K562 (cell line): ENCODE measurements at regions not wholly inside any gene's neighbourhood (a gene's known extent, or its start where the extent isn't known, plus 50 kb on each side); places are given as distances from the start of the nearest gene placed in this dataset.

Experiments used
- ATAC-seq: fragments of 200-7000 bp; cut with Tn5 transposase; 3 replicates; pipeline ENCODE4 v1.9.1; 2020; ENCODE audit warnings: moderate library complexity
- BruUV-seq: library from RNA; stranded (reverse); fragments of 400-500 nt; replicated peaks from 2 replicates; lab custom pipeline; 2021; lab: Mats Ljungman, UMichigan
- CTCF ChIA-PET: fragments of 300-600 bp; formaldehyde crosslinking; extraction: SDS; loops from one replicate; lab custom pipeline; 2021; ENCODE audit warnings: low intra/inter-chr PET ratio; lab: Yijun Ruan, JAX
- POLR2A ChIA-PET: fragments of 300-600, 350-650 bp; sonication (Branson Sonifier 250); formaldehyde crosslinking; extraction: SDS; loops from one replicate; lab custom pipeline; 2021; ENCODE audit warnings: antibody characterized with exemption, inconsistent platforms; lab: Yijun Ruan, JAX
- DNase-seq, 4 experiments: peaks; one replicate each; pipeline versions ENCODE4 v3.0.0 to v3.0.0-alpha.2; 2011 to 2018; ENCODE audit warnings: low spot score in 3 of 4, mixed read lengths in 3 of 4; ENCODE audit errors: extremely low read depth in 1 of 4
- FAIRE-seq: peaks from 2 replicates; lab custom pipeline; 2011; peaks lifted over from hg19 to GRCh38; lab: Jason Lieb, UNC
- H2AFZ ChIP-seq: 2 replicates; pipeline ENCODE4 v1.6.0; 2011; ENCODE audit warnings: low read depth, low read length, control low read depth, inconsistent platforms
- H3K27ac ChIP-seq: fragments of 200-600 bp; 3 replicates; pipeline ENCODE4 v1.8.0; 2011; ENCODE audit warnings: low read depth, mild to moderate bottlenecking, control low read depth, inconsistent platforms, low read length, moderate library complexity, mixed read lengths; ENCODE audit errors: extremely low read depth
- H3K27me3 ChIP-seq, 2 experiments: fragments of 300-600 bp in 1 of 2; 2 replicates in 1 of 2; 3 replicates in 1 of 2; pipeline versions ENCODE4 v1.6.0 to v1.8.0; 2011; ENCODE audit warnings: inconsistent platforms in 2 of 2, low read length in 2 of 2, mild to moderate bottlenecking in 1 of 2, mixed read lengths in 1 of 2, moderate library complexity in 1 of 2; ENCODE audit not compliant: control insufficient read depth in 2 of 2, insufficient read depth in 2 of 2
- H3K36me3 ChIP-seq: fragments of 300-600 bp; 3 replicates; pipeline ENCODE4 v1.8.0; 2011; ENCODE audit warnings: mild to moderate bottlenecking, low read length, inconsistent platforms; ENCODE audit not compliant: control insufficient read depth, insufficient read depth
- H3K4me1 ChIP-seq, 2 experiments: fragments of 200-600 bp in 1 of 2; replicated peaks in 1 of 2; 2 replicates in 1 of 2; 3 replicates in 1 of 2; pipeline versions ENCODE4 v1.5.1 to v1.8.0; 2011; ENCODE audit warnings: inconsistent platforms in 2 of 2, low read length in 2 of 2, mild to moderate bottlenecking in 1 of 2, mixed read lengths in 1 of 2, moderate library complexity in 1 of 2; ENCODE audit not compliant: control insufficient read depth in 2 of 2, insufficient read depth in 2 of 2
- H3K4me2 ChIP-seq: 2 replicates; pipeline ENCODE4 v1.6.1; 2011; ENCODE audit warnings: low read length, control low read depth, inconsistent platforms, mixed read lengths; ENCODE audit not compliant: insufficient read depth
- H3K4me3 ChIP-seq: fragments of 200-600 bp; sonication (generic), shearing (Covaris generic); 2 replicates; pipeline ENCODE4 v1.5.1; 2016; ENCODE audit warnings: control low read depth, inconsistent platforms
- H3K79me2 ChIP-seq: fragments of 200-600 bp; 3 replicates; pipeline ENCODE4 v1.8.0; 2011; ENCODE audit warnings: low read length, inconsistent platforms; ENCODE audit not compliant: control insufficient read depth, insufficient read depth
- H3K9ac ChIP-seq, 2 experiments: 2 replicates each; pipeline versions ENCODE4 v1.6.0 to v1.6.1; 2011; ENCODE audit warnings: low read depth in 2 of 2, low read length in 2 of 2, control low read depth in 1 of 2, inconsistent platforms in 1 of 2, mild to moderate bottlenecking in 1 of 2, mixed read lengths in 1 of 2; ENCODE audit not compliant: insufficient read depth in 1 of 2
- H3K9me1 ChIP-seq: one replicate; pipeline ENCODE4 v1.6.0; 2011; ENCODE audit warnings: inconsistent platforms, mild to moderate bottlenecking, low read length, moderate library complexity; ENCODE audit not compliant: control insufficient read depth, insufficient read depth
- H3K9me3 ChIP-seq: replicated peaks from 2 replicates; pipeline ENCODE4 v1.5.1; 2011; ENCODE audit warnings: low read depth, low read length, inconsistent platforms; ENCODE audit not compliant: control insufficient read depth, insufficient read depth
- H4K20me1 ChIP-seq: replicated peaks from 2 replicates; pipeline ENCODE4 v1.6.1; 2011; ENCODE audit warnings: low read length, inconsistent platforms, mixed read lengths; ENCODE audit not compliant: control insufficient read depth, insufficient read depth
- BCOR ChIP-seq: fragments of 450-650 bp; IDR thresholded peaks from 2 replicates; pipeline ENCODE4 v1.6.1; 2016
- CTCFL ChIP-seq: IDR thresholded peaks from 2 replicates; pipeline ENCODE4 v1.6.1; 2011; ENCODE audit warnings: borderline replicate concordance, low read depth, mild to moderate bottlenecking, moderate library complexity, low read length; ENCODE audit not compliant: insufficient read depth, poor library complexity, severe bottlenecking
- ELF2 ChIP-seq: fragments of 250-450 bp; sonication (Bioruptor Pico); IDR thresholded peaks from 2 replicates; pipeline ENCODE4 v1.5.0; 2021; ENCODE audit warnings: mild to moderate bottlenecking
- FOXJ3 ChIP-seq: sonication (generic); formaldehyde crosslinking; IDR thresholded peaks from 2 replicates; pipeline ENCODE4 v1.4.0; 2020; ENCODE audit warnings: mild to moderate bottlenecking, missing genetic modification reagents
- HNRNPUL1 ChIP-seq: fragments of 200-400 bp; formaldehyde crosslinking; IDR thresholded peaks from 2 replicates; pipeline ENCODE4 v1.6.1; 2017; ENCODE audit warnings: low read length
- MAFK ChIP-seq: IDR thresholded peaks from 2 replicates; pipeline ENCODE4 v1.6.1; 2011; ENCODE audit warnings: low read length, improper control_type of control experiment
- RBM39 ChIP-seq: fragments of 200-400 bp; formaldehyde crosslinking; optimal IDR thresholded peaks from 2 replicates; pipeline ENCODE3; 2018; ENCODE audit warnings: low read depth, low read length
- SMAD3 ChIP-seq: fragments of 450-650 bp; formaldehyde crosslinking; conservative IDR thresholded peaks from 2 replicates; pipeline ENCODE4 v1.4.0; 2020; ENCODE audit warnings: mild to moderate bottlenecking
- SRSF1 ChIP-seq: fragments of 200-400 bp; formaldehyde crosslinking; IDR thresholded peaks from 2 replicates; pipeline ENCODE4 v1.6.1; 2017; ENCODE audit warnings: mild to moderate bottlenecking, low read depth, low read length, moderate library complexity
- TRIM28 ChIP-seq: fragments of 450-650 bp; IDR thresholded peaks from 2 replicates; pipeline ENCODE4 v1.6.1; 2017
- ZBTB17 ChIP-seq: fragments of 450-650 bp; formaldehyde crosslinking; IDR thresholded peaks from 2 replicates; pipeline ENCODE4 v1.4.0; 2020; ENCODE audit warnings: mild to moderate bottlenecking
- ZFP91 ChIP-seq: sonication (generic); formaldehyde crosslinking; IDR thresholded peaks from 2 replicates; pipeline ENCODE4 v1.8.0; 2022; ENCODE audit warnings: mild to moderate bottlenecking, missing genetic modification reagents
- ZNF717 ChIP-seq: fragments of 250-450 bp; sonication (Bioruptor Pico); IDR thresholded peaks from 2 replicates; pipeline ENCODE4 v1.5.0; 2021
- WGBS: fragments of 100-300 bp; shearing (Covaris generic); methylation state at CpG from one replicate; pipeline ENCODE4 v1.1.6; 2016; ENCODE audit warnings: low coverage, mixed read lengths; ENCODE audit not compliant: insufficient coverage; ENCODE audit errors: missing lambda C conversion rate; 5-methylcytosine and 5-hydroxymethylcytosine counted together
- in situ Hi-C: fragments of 300-500 bp; cut with MboI; formaldehyde crosslinking; loops from 4 replicates; pipeline ENCODE4 v1.15.0; 2018; ENCODE audit warnings: inconsistent platforms, mixed read lengths
- intact Hi-C: fragments of 100-400 bp; cut with micrococcal nuclease; formaldehyde crosslinking; loops from 2 replicates; pipeline ENCODE4 v1.14.2; 2022
- TF ChIP-seq, protein P1 (sequence below): fragments of 200-800 bp; sonication (Bioruptor generic); IDR thresholded peaks from 2 replicates; pipeline ENCODE4 v1.6.1; 2016; ENCODE audit warnings: missing genetic modification characterization, missing compliant biosample characterization

- TF ChIP-seq, protein P1, sequence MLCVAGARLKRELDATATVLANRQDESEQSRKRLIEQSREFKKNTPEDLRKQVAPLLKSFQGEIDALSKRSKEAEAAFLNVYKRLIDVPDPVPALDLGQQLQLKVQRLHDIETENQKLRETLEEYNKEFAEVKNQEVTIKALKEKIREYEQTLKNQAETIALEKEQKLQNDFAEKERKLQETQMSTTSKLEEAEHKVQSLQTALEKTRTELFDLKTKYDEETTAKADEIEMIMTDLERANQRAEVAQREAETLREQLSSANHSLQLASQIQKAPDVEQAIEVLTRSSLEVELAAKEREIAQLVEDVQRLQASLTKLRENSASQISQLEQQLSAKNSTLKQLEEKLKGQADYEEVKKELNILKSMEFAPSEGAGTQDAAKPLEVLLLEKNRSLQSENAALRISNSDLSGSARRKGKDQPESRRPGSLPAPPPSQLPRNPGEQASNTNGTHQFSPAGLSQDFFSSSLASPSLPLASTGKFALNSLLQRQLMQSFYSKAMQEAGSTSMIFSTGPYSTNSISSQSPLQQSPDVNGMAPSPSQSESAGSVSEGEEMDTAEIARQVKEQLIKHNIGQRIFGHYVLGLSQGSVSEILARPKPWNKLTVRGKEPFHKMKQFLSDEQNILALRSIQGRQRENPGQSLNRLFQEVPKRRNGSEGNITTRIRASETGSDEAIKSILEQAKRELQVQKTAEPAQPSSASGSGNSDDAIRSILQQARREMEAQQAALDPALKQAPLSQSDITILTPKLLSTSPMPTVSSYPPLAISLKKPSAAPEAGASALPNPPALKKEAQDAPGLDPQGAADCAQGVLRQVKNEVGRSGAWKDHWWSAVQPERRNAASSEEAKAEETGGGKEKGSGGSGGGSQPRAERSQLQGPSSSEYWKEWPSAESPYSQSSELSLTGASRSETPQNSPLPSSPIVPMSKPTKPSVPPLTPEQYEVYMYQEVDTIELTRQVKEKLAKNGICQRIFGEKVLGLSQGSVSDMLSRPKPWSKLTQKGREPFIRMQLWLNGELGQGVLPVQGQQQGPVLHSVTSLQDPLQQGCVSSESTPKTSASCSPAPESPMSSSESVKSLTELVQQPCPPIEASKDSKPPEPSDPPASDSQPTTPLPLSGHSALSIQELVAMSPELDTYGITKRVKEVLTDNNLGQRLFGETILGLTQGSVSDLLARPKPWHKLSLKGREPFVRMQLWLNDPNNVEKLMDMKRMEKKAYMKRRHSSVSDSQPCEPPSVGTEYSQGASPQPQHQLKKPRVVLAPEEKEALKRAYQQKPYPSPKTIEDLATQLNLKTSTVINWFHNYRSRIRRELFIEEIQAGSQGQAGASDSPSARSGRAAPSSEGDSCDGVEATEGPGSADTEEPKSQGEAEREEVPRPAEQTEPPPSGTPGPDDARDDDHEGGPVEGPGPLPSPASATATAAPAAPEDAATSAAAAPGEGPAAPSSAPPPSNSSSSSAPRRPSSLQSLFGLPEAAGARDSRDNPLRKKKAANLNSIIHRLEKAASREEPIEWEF (CRISPR knock-in tag), result no peak
- no peak for TF ChIP-seq ZBTB17 (CRISPR knock-in tag)
- no peak for TF ChIP-seq SRSF1
- TF ChIP-seq BCOR, result no peak
Observed at GRCh38 chr7:10015687-10016086, 958.0 kb upstream of the PHF14 start (continued).

- no peak overlapping the region for H2AFZ ChIP-seq
- H3K9ac ChIP-seq, result no peak overlapping the region
- intact Hi-C loops (no loop called here), in situ Hi-C loops (no loop called here)
- no peak overlapping the region for H3K4me3 ChIP-seq
- no peaks in the 10 kb centered on the region for H3K9me1 ChIP-seq
- no TSS peak for BruUV-seq
- POLR2A ChIA-PET, result no interaction called here
- H3K36me3 ChIP-seq, result no peaks in the 10 kb centered on the region
- no peak overlapping the region for H3K4me2 ChIP-seq
- DNase-seq, result no peak
- no peak overlapping the region for H3K27ac ChIP-seq
- H3K4me1 ChIP-seq, result no peaks in the 10 kb centered on the region
- no peaks in the 10 kb centered on the region for H3K79me2 ChIP-seq
- ATAC-seq, result no peak
- no peak for FAIRE-seq
- WGBS, result 8% methylated on average over 3 of the region's 3 CpGs
- no peaks in the 10 kb centered on the region for H3K27me3 ChIP-seq
- H4K20me1 ChIP-seq, result no peaks in the 10 kb centered on the region
- no peaks in the 10 kb centered on the region for H3K9me3 ChIP-seq
- CTCF ChIA-PET, result no interaction called here
- TF ChIP-seq MAFK (no peak), ZFP91 (no peak), TRIM28 (no peak), CTCFL (no peak), SMAD3 (CRISPR knock-in tag) (no peak), ZNF717 (CRISPR knock-in tag) (no peak), FOXJ3 (CRISPR knock-in tag) (no peak), HNRNPUL1 (no peak), RBM39 (no peak), ELF2 (no peak)
Observed at GRCh38 chr7:10022480-10022879, 951.2 kb upstream of the PHF14 start.
